ENCODE measurements at regions not wholly inside any gene's neighbourhood (a gene's known extent, or its start where the extent isn't known, plus 50 kb on each side); places are given as distances from the start of the nearest gene placed in this dataset.

DNA sequence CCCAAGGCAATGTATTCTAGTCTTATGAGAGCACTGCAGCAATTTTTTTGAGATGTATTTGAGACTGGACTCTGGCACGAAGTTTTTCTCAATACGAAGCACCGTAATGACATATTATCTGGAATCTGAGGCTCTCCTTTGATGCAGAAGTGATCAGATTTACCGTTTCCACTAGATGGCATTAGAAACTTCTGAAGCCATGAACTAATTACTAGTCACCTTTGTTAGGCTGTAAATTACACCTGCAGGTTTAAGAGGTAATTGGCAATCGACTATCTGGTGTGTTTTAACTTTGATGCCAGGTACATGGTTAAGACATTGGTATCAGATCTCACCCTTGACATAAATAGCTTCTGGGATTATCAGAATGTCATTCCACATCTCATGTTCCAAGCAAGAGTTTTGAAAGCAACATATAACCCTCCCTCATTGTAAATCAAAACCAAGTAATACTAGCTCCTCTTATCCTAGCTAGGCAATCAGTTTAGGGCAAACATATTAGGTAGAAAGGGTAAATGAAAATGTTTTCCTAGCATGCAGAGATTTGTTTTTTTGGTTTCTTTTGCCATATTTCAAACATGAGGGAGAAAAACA, 254.6 kb upstream of the SPRED2 start:
- Mint-ChIP-seq H3K36me3 (ENCODE audit: unreplicated experiment) (no peaks in the 10 kb centered on the region), H3K27me3 (ENCODE audit: unreplicated experiment) (no peaks in the 10 kb centered on the region), H3K4me3 (ENCODE audit: unreplicated experiment) (no peak overlapping the region), H3K4me1 (ENCODE audit: low read depth, unreplicated experiment) (peaks cover 4% of the 10 kb centered on the region), H3K9me3 (ENCODE audit: unreplicated experiment) (peaks cover 1% of the 10 kb centered on the region), H3K27ac (ENCODE audit: unreplicated experiment) (no peak overlapping the region)
- no peak for DNase-seq
- TF ChIP-seq, protein P1, sequence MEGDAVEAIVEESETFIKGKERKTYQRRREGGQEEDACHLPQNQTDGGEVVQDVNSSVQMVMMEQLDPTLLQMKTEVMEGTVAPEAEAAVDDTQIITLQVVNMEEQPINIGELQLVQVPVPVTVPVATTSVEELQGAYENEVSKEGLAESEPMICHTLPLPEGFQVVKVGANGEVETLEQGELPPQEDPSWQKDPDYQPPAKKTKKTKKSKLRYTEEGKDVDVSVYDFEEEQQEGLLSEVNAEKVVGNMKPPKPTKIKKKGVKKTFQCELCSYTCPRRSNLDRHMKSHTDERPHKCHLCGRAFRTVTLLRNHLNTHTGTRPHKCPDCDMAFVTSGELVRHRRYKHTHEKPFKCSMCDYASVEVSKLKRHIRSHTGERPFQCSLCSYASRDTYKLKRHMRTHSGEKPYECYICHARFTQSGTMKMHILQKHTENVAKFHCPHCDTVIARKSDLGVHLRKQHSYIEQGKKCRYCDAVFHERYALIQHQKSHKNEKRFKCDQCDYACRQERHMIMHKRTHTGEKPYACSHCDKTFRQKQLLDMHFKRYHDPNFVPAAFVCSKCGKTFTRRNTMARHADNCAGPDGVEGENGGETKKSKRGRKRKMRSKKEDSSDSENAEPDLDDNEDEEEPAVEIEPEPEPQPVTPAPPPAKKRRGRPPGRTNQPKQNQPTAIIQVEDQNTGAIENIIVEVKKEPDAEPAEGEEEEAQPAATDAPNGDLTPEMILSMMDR (IDR thresholded peaks at IDR 0.05; ENCODE audit: partially characterized antibody, unreplicated experiment), result no peak

DNA sequence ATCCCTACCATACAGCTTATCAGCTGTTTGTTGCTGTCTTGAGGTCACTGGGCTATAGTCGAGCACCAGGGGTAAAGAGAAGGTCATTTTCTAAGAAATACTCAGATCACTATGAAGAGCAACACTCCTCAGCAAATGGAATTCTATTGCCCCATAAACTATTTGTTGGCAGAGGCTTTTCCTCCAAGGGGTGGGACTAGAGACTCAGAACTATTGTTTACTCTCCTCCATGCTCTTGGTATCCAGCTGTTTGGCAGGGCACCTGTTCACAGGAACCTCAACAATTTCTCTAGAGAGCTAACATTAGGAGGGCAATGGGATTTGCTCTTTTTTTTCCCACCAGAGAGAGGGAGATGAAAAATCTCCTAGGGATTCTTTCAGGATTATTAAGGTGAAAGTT, 249.1 kb upstream of the SPRED2 start:
- Mint-ChIP-seq H3K27ac (ENCODE audit: unreplicated experiment) (no peak overlapping the region), H3K4me3 (ENCODE audit: unreplicated experiment) (no peak overlapping the region)

DNA sequence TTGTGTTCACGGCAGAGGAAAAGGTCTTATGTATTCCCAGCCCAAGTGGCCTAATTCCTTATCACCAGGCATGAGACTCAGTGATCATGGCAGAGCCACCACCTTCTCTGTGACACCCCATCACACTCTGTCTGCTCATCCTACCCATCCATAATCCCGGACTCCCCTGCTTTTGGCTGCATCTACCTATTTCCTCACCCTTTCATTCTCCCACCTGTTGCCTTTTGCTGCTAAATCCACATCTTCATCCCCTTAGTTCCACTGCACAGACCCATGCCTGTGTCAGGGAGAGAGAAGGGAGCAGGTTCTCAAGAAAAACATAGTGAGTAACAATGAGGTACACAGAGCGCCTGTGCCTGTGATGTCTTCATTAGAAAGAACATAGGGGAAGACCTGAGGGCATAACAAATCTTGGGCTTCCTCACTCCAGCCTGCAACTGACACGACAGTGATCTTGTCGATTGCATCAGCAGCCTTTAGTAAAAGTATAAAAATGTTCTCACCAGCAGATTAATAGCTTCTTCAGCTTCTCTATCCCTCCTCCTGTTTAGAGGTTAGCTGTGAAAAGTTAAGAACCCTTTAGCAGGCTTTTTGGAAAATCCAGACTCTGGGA, 246.5 kb upstream of the SPRED2 start:
- DNase-seq, result no peak
- no peaks in the 10 kb centered on the region for H3K36me3 Mint-ChIP-seq (ENCODE audit: unreplicated experiment)
- H3K4me1 Mint-ChIP-seq (ENCODE audit: low read depth, unreplicated experiment), result no peaks in the 10 kb centered on the region
- H3K27ac Mint-ChIP-seq (ENCODE audit: unreplicated experiment), result no peak overlapping the region
- TF ChIP-seq, protein P1 (IDR thresholded peaks at IDR 0.05; ENCODE audit: partially characterized antibody, unreplicated experiment), result no peak
- peaks cover 2% of the 10 kb centered on the region for H3K27me3 Mint-ChIP-seq (ENCODE audit: unreplicated experiment)
- H3K4me3 Mint-ChIP-seq (ENCODE audit: unreplicated experiment), result no peak overlapping the region
- H3K9me3 Mint-ChIP-seq (ENCODE audit: unreplicated experiment), result no peaks in the 10 kb centered on the region

More for the DNA sequence above, 249.1 kb upstream of the SPRED2 start:
- no peaks in the 10 kb centered on the region for H3K9me3 Mint-ChIP-seq (ENCODE audit: unreplicated experiment)
- TF ChIP-seq, protein P1 (IDR thresholded peaks at IDR 0.05; ENCODE audit: partially characterized antibody, unreplicated experiment), result no peak
- DNase-seq, result no peak
- H3K27me3 Mint-ChIP-seq (ENCODE audit: unreplicated experiment), result peaks cover 2% of the 10 kb centered on the region
- no peaks in the 10 kb centered on the region for H3K36me3 Mint-ChIP-seq (ENCODE audit: unreplicated experiment)
- H3K4me1 Mint-ChIP-seq (ENCODE audit: low read depth, unreplicated experiment), result no peaks in the 10 kb centered on the region

DNA sequence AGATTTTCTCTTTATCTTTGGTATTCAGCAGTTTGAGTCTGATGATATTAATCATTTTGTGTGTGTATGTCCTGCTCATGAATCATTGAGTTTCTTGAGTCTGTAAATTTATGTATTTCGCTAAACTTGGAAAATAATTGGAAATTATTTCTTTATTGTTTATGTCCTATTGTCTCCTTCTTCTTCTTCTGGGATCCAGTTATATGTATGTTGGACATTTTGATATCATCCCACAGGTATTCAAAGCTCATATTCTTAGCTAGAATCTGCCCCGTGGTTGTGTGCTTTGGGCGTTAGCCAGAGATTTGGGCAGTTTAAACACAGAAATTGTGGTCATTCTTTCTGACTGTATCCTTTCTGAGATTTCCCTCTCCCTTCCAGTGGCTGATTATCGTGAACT, 243.0 kb upstream of the SPRED2 start:
- peaks cover 4% of the 10 kb centered on the region for H3K36me3 Mint-ChIP-seq (ENCODE audit: unreplicated experiment)
- no peak overlapping the region for H3K4me3 Mint-ChIP-seq (ENCODE audit: unreplicated experiment)
- no peak for DNase-seq
- H3K4me1 Mint-ChIP-seq (ENCODE audit: low read depth, unreplicated experiment), result no peaks in the 10 kb centered on the region
- H3K27me3 Mint-ChIP-seq (ENCODE audit: unreplicated experiment), result peaks cover 2% of the 10 kb centered on the region
- TF ChIP-seq, protein P1 (IDR thresholded peaks at IDR 0.05; ENCODE audit: partially characterized antibody, unreplicated experiment), result no peak
- no peak overlapping the region for H3K27ac Mint-ChIP-seq (ENCODE audit: unreplicated experiment)
- H3K9me3 Mint-ChIP-seq (ENCODE audit: unreplicated experiment), result peaks cover 2% of the 10 kb centered on the region

DNA sequence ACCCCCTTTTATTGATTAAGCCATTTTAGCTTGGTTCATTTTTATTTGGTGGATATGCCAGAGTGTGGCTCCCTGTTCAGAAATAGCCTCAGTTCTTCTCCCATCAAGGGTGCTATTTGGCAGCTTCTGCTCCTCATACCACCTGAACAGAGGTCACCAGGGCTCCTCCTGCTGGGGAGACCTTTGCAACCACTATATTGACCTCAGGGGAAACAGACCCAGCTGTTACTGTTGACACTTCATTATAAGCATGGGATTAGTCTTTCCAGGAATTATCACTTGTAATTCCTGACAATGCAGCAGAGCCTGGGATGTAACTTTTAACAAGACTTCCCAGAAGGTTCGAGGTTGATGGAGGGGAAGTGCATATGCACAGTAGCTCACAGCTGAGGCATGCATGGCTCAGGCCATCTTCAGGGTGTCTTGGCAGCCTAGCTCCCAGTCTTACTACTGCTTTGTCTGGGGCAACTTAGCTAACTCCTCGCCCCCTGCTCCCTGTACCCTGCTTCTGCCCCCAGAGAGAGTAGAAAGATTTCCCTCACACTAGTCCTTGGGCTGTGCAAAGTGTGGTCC, 239.4 kb upstream of the SPRED2 start:
- Mint-ChIP-seq H3K4me1 (ENCODE audit: low read depth, unreplicated experiment) (no peaks in the 10 kb centered on the region), H3K36me3 (ENCODE audit: unreplicated experiment) (peaks cover 17% of the 10 kb centered on the region), H3K9me3 (ENCODE audit: unreplicated experiment) (peaks cover 2% of the 10 kb centered on the region), H3K27ac (ENCODE audit: unreplicated experiment) (no peak overlapping the region), H3K27me3 (ENCODE audit: unreplicated experiment) (no peaks in the 10 kb centered on the region), H3K4me3 (ENCODE audit: unreplicated experiment) (no peak overlapping the region)
- TF ChIP-seq, protein P1 (IDR thresholded peaks at IDR 0.05; ENCODE audit: partially characterized antibody, unreplicated experiment), result no peak
- DNase-seq, result no peak

Measured in glutamatergic neuron (in vitro differentiated cells).